ENCODE measurements at regions not wholly inside any gene's neighbourhood (a gene's known extent, or its start where the extent isn't known, plus 50 kb on each side); places are given as distances from the start of the nearest gene placed in this dataset.

GRCh38 chr17:70258465-70258864 lies 89.1 kb downstream of the KCNJ2 start:
- Histone ChIP-seq H3K9ac (ENCODE audit: low read length) (no peak overlapping the region), H3K9me3 (ENCODE audit: control insufficient read depth, low read depth, low read length) (no peaks in the 10 kb centered on the region), H3K27ac (ENCODE audit: low read length) (no peak overlapping the region), H3K4me3 (ENCODE audit: low read length) (no peak overlapping the region), H3K4me1 (ENCODE audit: control insufficient read depth, low read depth, low read length) (no peaks in the 10 kb centered on the region), H3K36me3 (ENCODE audit: control insufficient read depth, low read depth, low read length) (no peaks in the 10 kb centered on the region), H3K27me3 (ENCODE audit: control insufficient read depth, insufficient read depth, low read length) (no peaks in the 10 kb centered on the region)

- Histone ChIP-seq H3K36me3 (ENCODE audit: control insufficient read depth, low read depth, low read length) (no peaks in the 10 kb centered on the region), H3K9ac (ENCODE audit: low read length) (no peak overlapping the region), H3K27me3 (ENCODE audit: control insufficient read depth, insufficient read depth, low read length) (no peaks in the 10 kb centered on the region), H3K27ac (ENCODE audit: low read length) (no peak overlapping the region), H3K4me3 (ENCODE audit: low read length) (no peak overlapping the region), H3K9me3 (ENCODE audit: control insufficient read depth, low read depth, low read length) (no peaks in the 10 kb centered on the region), H3K4me1 (ENCODE audit: control insufficient read depth, low read depth, low read length) (no peaks in the 10 kb centered on the region)
Measured at GRCh38 chr17:70259400-70259799, 90.1 kb downstream of the KCNJ2 start.

GRCh38 chr17:70261170-70261569 lies 91.8 kb downstream of the KCNJ2 start:
- Histone ChIP-seq H3K4me3 (ENCODE audit: low read length) (no peak overlapping the region), H3K9me3 (ENCODE audit: control insufficient read depth, low read depth, low read length) (no peaks in the 10 kb centered on the region), H3K27ac (ENCODE audit: low read length) (no peak overlapping the region), H3K27me3 (ENCODE audit: control insufficient read depth, insufficient read depth, low read length) (no peaks in the 10 kb centered on the region), H3K9ac (ENCODE audit: low read length) (no peak overlapping the region), H3K4me1 (ENCODE audit: control insufficient read depth, low read depth, low read length) (no peaks in the 10 kb centered on the region), H3K36me3 (ENCODE audit: control insufficient read depth, low read depth, low read length) (no peaks in the 10 kb centered on the region)

- no peaks in the 10 kb centered on the region for H3K9me3 ChIP-seq (ENCODE audit: control insufficient read depth, low read depth, low read length)
- no peak overlapping the region for H3K27ac ChIP-seq (ENCODE audit: low read length)
- H3K4me3 ChIP-seq (ENCODE audit: low read length) = no peak overlapping the region
- no peak overlapping the region for H3K9ac ChIP-seq (ENCODE audit: low read length)
- no peaks in the 10 kb centered on the region for H3K4me1 ChIP-seq (ENCODE audit: control insufficient read depth, low read depth, low read length)
- no peaks in the 10 kb centered on the region for H3K27me3 ChIP-seq (ENCODE audit: control insufficient read depth, insufficient read depth, low read length)
- H3K36me3 ChIP-seq (ENCODE audit: control insufficient read depth, low read depth, low read length) = no peaks in the 10 kb centered on the region
Measured at GRCh38 chr17:70265471-70265870, 96.1 kb downstream of the KCNJ2 start.

GRCh38 chr17:70266394-70266793 lies 97.1 kb downstream of the KCNJ2 start:
- Histone ChIP-seq H3K27me3 (ENCODE audit: control insufficient read depth, insufficient read depth, low read length) (no peaks in the 10 kb centered on the region), H3K4me3 (ENCODE audit: low read length) (no peak overlapping the region), H3K36me3 (ENCODE audit: control insufficient read depth, low read depth, low read length) (no peaks in the 10 kb centered on the region), H3K9ac (ENCODE audit: low read length) (no peak overlapping the region), H3K4me1 (ENCODE audit: control insufficient read depth, low read depth, low read length) (no peaks in the 10 kb centered on the region), H3K9me3 (ENCODE audit: control insufficient read depth, low read depth, low read length) (no peaks in the 10 kb centered on the region), H3K27ac (ENCODE audit: low read length) (no peak overlapping the region)

GRCh38 chr17:70268383-70268782 lies 99.1 kb downstream of the KCNJ2 start:
- H3K4me1 ChIP-seq (ENCODE audit: control insufficient read depth, low read depth, low read length) = no peaks in the 10 kb centered on the region
- no peak overlapping the region for H3K4me3 ChIP-seq (ENCODE audit: low read length)
- no peak overlapping the region for H3K9ac ChIP-seq (ENCODE audit: low read length)
- no peak overlapping the region for H3K27ac ChIP-seq (ENCODE audit: low read length)
- H3K36me3 ChIP-seq (ENCODE audit: control insufficient read depth, low read depth, low read length) = no peaks in the 10 kb centered on the region
- H3K9me3 ChIP-seq (ENCODE audit: control insufficient read depth, low read depth, low read length) = no peaks in the 10 kb centered on the region
- no peaks in the 10 kb centered on the region for H3K27me3 ChIP-seq (ENCODE audit: control insufficient read depth, insufficient read depth, low read length)

- Histone ChIP-seq H3K9me3 (ENCODE audit: control insufficient read depth, low read depth, low read length) (no peaks in the 10 kb centered on the region), H3K27ac (ENCODE audit: low read length) (no peak overlapping the region), H3K27me3 (ENCODE audit: control insufficient read depth, insufficient read depth, low read length) (no peaks in the 10 kb centered on the region), H3K4me3 (ENCODE audit: low read length) (no peak overlapping the region), H3K9ac (ENCODE audit: low read length) (no peak overlapping the region), H3K36me3 (ENCODE audit: control insufficient read depth, low read depth, low read length) (no peaks in the 10 kb centered on the region), H3K4me1 (ENCODE audit: control insufficient read depth, low read depth, low read length) (no peaks in the 10 kb centered on the region)
Measured at GRCh38 chr17:70270554-70270953, 101.2 kb downstream of the KCNJ2 start.

GRCh38 chr17:70271200-70271599 lies 101.9 kb downstream of the KCNJ2 start:
- Histone ChIP-seq H3K9me3 (ENCODE audit: control insufficient read depth, low read depth, low read length) (no peaks in the 10 kb centered on the region), H3K36me3 (ENCODE audit: control insufficient read depth, low read depth, low read length) (no peaks in the 10 kb centered on the region), H3K27ac (ENCODE audit: low read length) (no peak overlapping the region), H3K9ac (ENCODE audit: low read length) (no peak overlapping the region), H3K4me3 (ENCODE audit: low read length) (no peak overlapping the region), H3K4me1 (ENCODE audit: control insufficient read depth, low read depth, low read length) (no peaks in the 10 kb centered on the region), H3K27me3 (ENCODE audit: control insufficient read depth, insufficient read depth, low read length) (no peaks in the 10 kb centered on the region)

GRCh38 chr17:70271672-70272071 lies 102.3 kb downstream of the KCNJ2 start:
- no peaks in the 10 kb centered on the region for H3K4me1 ChIP-seq (ENCODE audit: control insufficient read depth, low read depth, low read length)
- H3K9ac ChIP-seq (ENCODE audit: low read length) = no peak overlapping the region
- H3K36me3 ChIP-seq (ENCODE audit: control insufficient read depth, low read depth, low read length) = no peaks in the 10 kb centered on the region
- H3K27me3 ChIP-seq (ENCODE audit: control insufficient read depth, insufficient read depth, low read length) = no peaks in the 10 kb centered on the region
- no peak overlapping the region for H3K27ac ChIP-seq (ENCODE audit: low read length)
- no peak overlapping the region for H3K4me3 ChIP-seq (ENCODE audit: low read length)
- H3K9me3 ChIP-seq (ENCODE audit: control insufficient read depth, low read depth, low read length) = no peaks in the 10 kb centered on the region

GRCh38 chr17:70274255-70274654 lies 104.9 kb downstream of the KCNJ2 start:
- H3K36me3 ChIP-seq (ENCODE audit: control insufficient read depth, low read depth, low read length) = no peaks in the 10 kb centered on the region
- H3K4me3 ChIP-seq (ENCODE audit: low read length) = no peak overlapping the region
- H3K27ac ChIP-seq (ENCODE audit: low read length) = no peak overlapping the region
- H3K9ac ChIP-seq (ENCODE audit: low read length) = no peak overlapping the region
- H3K9me3 ChIP-seq (ENCODE audit: control insufficient read depth, low read depth, low read length) = no peaks in the 10 kb centered on the region
- no peaks in the 10 kb centered on the region for H3K27me3 ChIP-seq (ENCODE audit: control insufficient read depth, insufficient read depth, low read length)
- H3K4me1 ChIP-seq (ENCODE audit: control insufficient read depth, low read depth, low read length) = no peaks in the 10 kb centered on the region

GRCh38 chr17:70276906-70277305 lies 107.6 kb downstream of the KCNJ2 start:
- no peaks in the 10 kb centered on the region for H3K27me3 ChIP-seq (ENCODE audit: control insufficient read depth, insufficient read depth, low read length)
- H3K36me3 ChIP-seq (ENCODE audit: control insufficient read depth, low read depth, low read length) = no peaks in the 10 kb centered on the region
- H3K4me1 ChIP-seq (ENCODE audit: control insufficient read depth, low read depth, low read length) = no peaks in the 10 kb centered on the region
- no peak overlapping the region for H3K4me3 ChIP-seq (ENCODE audit: low read length)
- H3K9me3 ChIP-seq (ENCODE audit: control insufficient read depth, low read depth, low read length) = no peaks in the 10 kb centered on the region
- H3K27ac ChIP-seq (ENCODE audit: low read length) = no peak overlapping the region
- no peak overlapping the region for H3K9ac ChIP-seq (ENCODE audit: low read length)

- no peaks in the 10 kb centered on the region for H3K27me3 ChIP-seq (ENCODE audit: control insufficient read depth, insufficient read depth, low read length)
- H3K4me3 ChIP-seq (ENCODE audit: low read length) = no peak overlapping the region
- H3K27ac ChIP-seq (ENCODE audit: low read length) = no peak overlapping the region
- no peaks in the 10 kb centered on the region for H3K4me1 ChIP-seq (ENCODE audit: control insufficient read depth, low read depth, low read length)
- no peak overlapping the region for H3K9ac ChIP-seq (ENCODE audit: low read length)
- no peaks in the 10 kb centered on the region for H3K9me3 ChIP-seq (ENCODE audit: control insufficient read depth, low read depth, low read length)
- H3K36me3 ChIP-seq (ENCODE audit: control insufficient read depth, low read depth, low read length) = no peaks in the 10 kb centered on the region
Measured at GRCh38 chr17:70278844-70279462, 109.6 kb downstream of the KCNJ2 start.

Data from iPS-18a (cell line).